ENCODE measurements at regions not wholly inside any gene's neighbourhood (a gene's known extent, or its start where the extent isn't known, plus 50 kb on each side); places are given as distances from the start of the nearest gene placed in this dataset.

GRCh38 chr3:72290859-72291638 lies 506.1 kb upstream of the PROK2 start:
- no peak overlapping the region for H3K4me3 ChIP-seq (ENCODE audit: low read depth, low read length)

GRCh38 chr3:72289692-72290071 lies 504.7 kb upstream of the PROK2 start:
- H3K4me3 ChIP-seq (ENCODE audit: low read depth, low read length) = no peak overlapping the region

- H3K4me3 ChIP-seq (ENCODE audit: low read depth, low read length) = no peak overlapping the region
These were observed 504.2 kb upstream of the PROK2 start for GRCh38 chr3:72288955-72289691.

- no peak overlapping the region for H3K4me3 ChIP-seq (ENCODE audit: low read depth, low read length)
These were observed 503.0 kb upstream of the PROK2 start for GRCh38 chr3:72287956-72288355.

GRCh38 chr3:72285502-72285901 lies 500.6 kb upstream of the PROK2 start:
- no peak overlapping the region for H3K4me3 ChIP-seq (ENCODE audit: low read depth, low read length)

GRCh38 chr3:72284471-72284870 lies 499.5 kb upstream of the PROK2 start:
- H3K4me3 ChIP-seq (ENCODE audit: low read depth, low read length) = no peak overlapping the region

GRCh38 chr3:72282918-72283317 lies 498.0 kb upstream of the PROK2 start:
- no peak overlapping the region for H3K4me3 ChIP-seq (ENCODE audit: low read depth, low read length)

- no peak overlapping the region for H3K4me3 ChIP-seq (ENCODE audit: low read depth, low read length)
These were observed 496.6 kb upstream of the PROK2 start for GRCh38 chr3:72281551-72281950.

- H3K4me3 ChIP-seq (ENCODE audit: low read depth, low read length) = no peak overlapping the region
These were observed 495.9 kb upstream of the PROK2 start for GRCh38 chr3:72280876-72281275.

- no peak overlapping the region for H3K4me3 ChIP-seq (ENCODE audit: low read depth, low read length)
These were observed 494.7 kb upstream of the PROK2 start for GRCh38 chr3:72279631-72280041.

- no peak overlapping the region for H3K4me3 ChIP-seq (ENCODE audit: low read depth, low read length)
These were observed 494.2 kb upstream of the PROK2 start for GRCh38 chr3:72279068-72279604.

GRCh38 chr3:72278349-72279067 lies 493.6 kb upstream of the PROK2 start:
- H3K4me3 ChIP-seq (ENCODE audit: low read depth, low read length) = no peak overlapping the region

GRCh38 chr3:72277710-72278109 lies 492.8 kb upstream of the PROK2 start:
- H3K4me3 ChIP-seq (ENCODE audit: low read depth, low read length) = no peak overlapping the region

GRCh38 chr3:72276806-72277205 lies 491.9 kb upstream of the PROK2 start:
- no peak overlapping the region for H3K4me3 ChIP-seq (ENCODE audit: low read depth, low read length)

- H3K4me3 ChIP-seq (ENCODE audit: low read depth, low read length) = no peak overlapping the region
These were observed 490.4 kb upstream of the PROK2 start for GRCh38 chr3:72275331-72275751.

- H3K4me3 ChIP-seq (ENCODE audit: low read depth, low read length) = no peak overlapping the region
These were observed 489.8 kb upstream of the PROK2 start for GRCh38 chr3:72274493-72275330.

- no peak overlapping the region for H3K4me3 ChIP-seq (ENCODE audit: low read depth, low read length)
These were observed 488.7 kb upstream of the PROK2 start for GRCh38 chr3:72273615-72274014.

- H3K4me3 ChIP-seq (ENCODE audit: low read depth, low read length) = no peak overlapping the region
These were observed 487.4 kb upstream of the PROK2 start for GRCh38 chr3:72272356-72272755.

GRCh38 chr3:72271923-72272322 lies 487.0 kb upstream of the PROK2 start:
- no peak overlapping the region for H3K4me3 ChIP-seq (ENCODE audit: low read depth, low read length)

- no peak overlapping the region for H3K4me3 ChIP-seq (ENCODE audit: low read depth, low read length)
These were observed 486.3 kb upstream of the PROK2 start for GRCh38 chr3:72271216-72271615.

- no peak overlapping the region for H3K4me3 ChIP-seq (ENCODE audit: low read depth, low read length)
These were observed 485.8 kb upstream of the PROK2 start for GRCh38 chr3:72270730-72271129.

All from iPS-11a (cell line).